ENCODE measurements at regions not wholly inside any gene's neighbourhood (a gene's known extent, or its start where the extent isn't known, plus 50 kb on each side); places are given as distances from the start of the nearest gene placed in this dataset.

DNA sequence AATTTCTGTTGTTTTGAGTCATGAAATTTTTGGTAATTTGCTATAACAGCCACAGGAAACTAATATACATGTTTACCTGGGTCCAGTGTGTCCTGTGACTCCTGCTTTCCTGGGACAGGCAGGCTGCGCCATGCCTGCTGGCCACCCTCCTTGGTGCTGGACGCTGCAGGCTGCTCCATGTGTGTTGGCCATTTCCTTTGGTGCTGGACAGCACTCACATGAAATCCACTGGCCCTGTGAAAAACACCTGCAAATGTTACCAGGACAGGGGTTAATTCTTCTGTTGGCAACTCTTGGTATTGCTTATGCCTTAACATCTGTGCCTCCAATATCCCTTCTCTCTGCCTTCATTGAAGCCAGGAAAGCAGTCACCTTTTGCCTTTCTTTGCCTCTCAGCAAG is 86.9 kb upstream of the ATP10A start:
- H3K79me2 ChIP-seq (ENCODE audit: insufficient read depth, low read length), result no peaks in the 10 kb centered on the region
- no peak overlapping the region for H3K9ac ChIP-seq (ENCODE audit: low read length)
- no TSS peak for BruUV-seq (replicated peaks)
- H3K9me2 ChIP-seq (ENCODE audit: insufficient read depth), result no peaks in the 10 kb centered on the region
- ChIA-PET POLR2A (no interaction called here), RAD21 (ENCODE audit: low non-redundant PET in 1 of 2, low total read pairs in 2 of 2, uncharacterized antibody in 2 of 2, unreplicated experiment in 2 of 2) (no interaction called here), CTCF (no interaction called here)
- no peak overlapping the region for H3K4me2 ChIP-seq (ENCODE audit: low read length)
- DNase-seq (ENCODE audit: low read depth, low spot score), result no peak
- H3K36me3 ChIP-seq (ENCODE audit: control insufficient read depth in 1 of 2, insufficient read depth in 2 of 2, low read length in 2 of 2), result no peaks in the 10 kb centered on the region
- no peak overlapping the region for H2AFZ ChIP-seq (ENCODE audit: low read depth, low read length, poor library complexity, severe bottlenecking)
- H3K4me1 ChIP-seq (ENCODE audit: control insufficient read depth in 1 of 2, insufficient read depth in 2 of 2, low read length in 2 of 2), result no peaks in the 10 kb centered on the region
- no peaks in the 10 kb centered on the region for H4K20me1 ChIP-seq (ENCODE audit: insufficient read depth)
- H3K27me3 ChIP-seq (ENCODE audit: insufficient read depth, low read length), result no peaks in the 10 kb centered on the region
- TF ChIP-seq, protein P1, sequence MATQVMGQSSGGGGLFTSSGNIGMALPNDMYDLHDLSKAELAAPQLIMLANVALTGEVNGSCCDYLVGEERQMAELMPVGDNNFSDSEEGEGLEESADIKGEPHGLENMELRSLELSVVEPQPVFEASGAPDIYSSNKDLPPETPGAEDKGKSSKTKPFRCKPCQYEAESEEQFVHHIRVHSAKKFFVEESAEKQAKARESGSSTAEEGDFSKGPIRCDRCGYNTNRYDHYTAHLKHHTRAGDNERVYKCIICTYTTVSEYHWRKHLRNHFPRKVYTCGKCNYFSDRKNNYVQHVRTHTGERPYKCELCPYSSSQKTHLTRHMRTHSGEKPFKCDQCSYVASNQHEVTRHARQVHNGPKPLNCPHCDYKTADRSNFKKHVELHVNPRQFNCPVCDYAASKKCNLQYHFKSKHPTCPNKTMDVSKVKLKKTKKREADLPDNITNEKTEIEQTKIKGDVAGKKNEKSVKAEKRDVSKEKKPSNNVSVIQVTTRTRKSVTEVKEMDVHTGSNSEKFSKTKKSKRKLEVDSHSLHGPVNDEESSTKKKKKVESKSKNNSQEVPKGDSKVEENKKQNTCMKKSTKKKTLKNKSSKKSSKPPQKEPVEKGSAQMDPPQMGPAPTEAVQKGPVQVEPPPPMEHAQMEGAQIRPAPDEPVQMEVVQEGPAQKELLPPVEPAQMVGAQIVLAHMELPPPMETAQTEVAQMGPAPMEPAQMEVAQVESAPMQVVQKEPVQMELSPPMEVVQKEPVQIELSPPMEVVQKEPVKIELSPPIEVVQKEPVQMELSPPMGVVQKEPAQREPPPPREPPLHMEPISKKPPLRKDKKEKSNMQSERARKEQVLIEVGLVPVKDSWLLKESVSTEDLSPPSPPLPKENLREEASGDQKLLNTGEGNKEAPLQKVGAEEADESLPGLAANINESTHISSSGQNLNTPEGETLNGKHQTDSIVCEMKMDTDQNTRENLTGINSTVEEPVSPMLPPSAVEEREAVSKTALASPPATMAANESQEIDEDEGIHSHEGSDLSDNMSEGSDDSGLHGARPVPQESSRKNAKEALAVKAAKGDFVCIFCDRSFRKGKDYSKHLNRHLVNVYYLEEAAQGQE (IDR thresholded peaks at IDR 0.05; ENCODE audit: low read depth), result no peak
- no peak for TF ChIP-seq POLR2AphosphoS5 (IDR thresholded peaks at IDR 0.05; ENCODE audit: low read depth, low read length)
- TF ChIP-seq FOSL1 (IDR thresholded peaks at IDR 0.05; ENCODE audit: low read depth), result no peak
- TF ChIP-seq ZFX (IDR thresholded peaks at IDR 0.05), result no peak
- no peak for TF ChIP-seq YY1 (IDR thresholded peaks at IDR 0.05; ENCODE audit: extremely low read depth, insufficient replicate concordance, low read depth, low read length)
- TF ChIP-seq EZH2phosphoT487 (IDR thresholded peaks at IDR 0.05; ENCODE audit: borderline replicate concordance), result no peak
- no peak for TF ChIP-seq JUND (IDR thresholded peaks at IDR 0.05)
- TF ChIP-seq SRF (IDR thresholded peaks at IDR 0.05; ENCODE audit: low read depth), result no peak
- TF ChIP-seq CTCF (IDR thresholded peaks at IDR 0.05 in 2 of 3, conservative IDR thresholded peaks at IDR 0.05 in 1 of 3; ENCODE audit: borderline replicate concordance in 1 of 3, insufficient read depth in 1 of 3, low read depth in 2 of 3, low read length in 2 of 3), result no peak
- no peak for TF ChIP-seq EGR1 (IDR thresholded peaks at IDR 0.05; ENCODE audit: low read depth)
- TF ChIP-seq, protein P2, sequence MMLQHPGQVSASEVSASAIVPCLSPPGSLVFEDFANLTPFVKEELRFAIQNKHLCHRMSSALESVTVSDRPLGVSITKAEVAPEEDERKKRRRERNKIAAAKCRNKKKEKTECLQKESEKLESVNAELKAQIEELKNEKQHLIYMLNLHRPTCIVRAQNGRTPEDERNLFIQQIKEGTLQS (IDR thresholded peaks at IDR 0.05), result no peak
- no peak for TF ChIP-seq SP1 (IDR thresholded peaks at IDR 0.05; ENCODE audit: low read depth)
- TF ChIP-seq, protein P3, sequence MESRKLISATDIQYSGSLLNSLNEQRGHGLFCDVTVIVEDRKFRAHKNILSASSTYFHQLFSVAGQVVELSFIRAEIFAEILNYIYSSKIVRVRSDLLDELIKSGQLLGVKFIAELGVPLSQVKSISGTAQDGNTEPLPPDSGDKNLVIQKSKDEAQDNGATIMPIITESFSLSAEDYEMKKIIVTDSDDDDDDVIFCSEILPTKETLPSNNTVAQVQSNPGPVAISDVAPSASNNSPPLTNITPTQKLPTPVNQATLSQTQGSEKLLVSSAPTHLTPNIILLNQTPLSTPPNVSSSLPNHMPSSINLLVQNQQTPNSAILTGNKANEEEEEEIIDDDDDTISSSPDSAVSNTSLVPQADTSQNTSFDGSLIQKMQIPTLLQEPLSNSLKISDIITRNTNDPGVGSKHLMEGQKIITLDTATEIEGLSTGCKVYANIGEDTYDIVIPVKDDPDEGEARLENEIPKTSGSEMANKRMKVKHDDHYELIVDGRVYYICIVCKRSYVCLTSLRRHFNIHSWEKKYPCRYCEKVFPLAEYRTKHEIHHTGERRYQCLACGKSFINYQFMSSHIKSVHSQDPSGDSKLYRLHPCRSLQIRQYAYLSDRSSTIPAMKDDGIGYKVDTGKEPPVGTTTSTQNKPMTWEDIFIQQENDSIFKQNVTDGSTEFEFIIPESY (IDR thresholded peaks at IDR 0.05; ENCODE audit: extremely low read depth, insufficient replicate concordance, low read length), result no peak
- no peak for TF ChIP-seq EZH2 (IDR thresholded peaks at IDR 0.05)
- no peak for ATAC-seq
- H3K9me3 ChIP-seq (ENCODE audit: control insufficient read depth in 1 of 2, insufficient read depth in 1 of 2, low read depth in 1 of 2, low read length in 2 of 2), result peaks cover 0 to 31% of the 10 kb centered on the region in 2 experiments; a peak in 2 of 4 replicates
- intact Hi-C loops (cut with micrococcal nuclease), result no loop called here
- no peak overlapping the region for H3K4me3 ChIP-seq (replicated peaks in 1 of 2; ENCODE audit: low read depth in 1 of 2, low read length in 2 of 2)
- no peak overlapping the region for H3K27ac ChIP-seq (ENCODE audit: low read depth, low read length)
